GM12872 (cell line): ENCODE measurements at regions not wholly inside any gene's neighbourhood (a gene's known extent, or its start where the extent isn't known, plus 50 kb on each side); places are given as distances from the start of the nearest gene placed in this dataset.

Experiments used
- TF ChIP-seq, protein P1 (sequence below): IDR thresholded peaks from 3 replicates; pipeline ENCODE4 v1.5.1; 2011; ENCODE audit warnings: low read depth, mild to moderate bottlenecking, low read length, moderate library complexity; ENCODE audit not compliant: insufficient read depth

GRCh38 chr3:67783281-67784250 is 129.2 kb upstream of the SUCLG2 start:
- TF ChIP-seq, protein P1, sequence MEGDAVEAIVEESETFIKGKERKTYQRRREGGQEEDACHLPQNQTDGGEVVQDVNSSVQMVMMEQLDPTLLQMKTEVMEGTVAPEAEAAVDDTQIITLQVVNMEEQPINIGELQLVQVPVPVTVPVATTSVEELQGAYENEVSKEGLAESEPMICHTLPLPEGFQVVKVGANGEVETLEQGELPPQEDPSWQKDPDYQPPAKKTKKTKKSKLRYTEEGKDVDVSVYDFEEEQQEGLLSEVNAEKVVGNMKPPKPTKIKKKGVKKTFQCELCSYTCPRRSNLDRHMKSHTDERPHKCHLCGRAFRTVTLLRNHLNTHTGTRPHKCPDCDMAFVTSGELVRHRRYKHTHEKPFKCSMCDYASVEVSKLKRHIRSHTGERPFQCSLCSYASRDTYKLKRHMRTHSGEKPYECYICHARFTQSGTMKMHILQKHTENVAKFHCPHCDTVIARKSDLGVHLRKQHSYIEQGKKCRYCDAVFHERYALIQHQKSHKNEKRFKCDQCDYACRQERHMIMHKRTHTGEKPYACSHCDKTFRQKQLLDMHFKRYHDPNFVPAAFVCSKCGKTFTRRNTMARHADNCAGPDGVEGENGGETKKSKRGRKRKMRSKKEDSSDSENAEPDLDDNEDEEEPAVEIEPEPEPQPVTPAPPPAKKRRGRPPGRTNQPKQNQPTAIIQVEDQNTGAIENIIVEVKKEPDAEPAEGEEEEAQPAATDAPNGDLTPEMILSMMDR, result no peak

GRCh38 chr3:67781871-67782270 is 127.5 kb upstream of the SUCLG2 start:
- TF ChIP-seq, protein P1, result no peak

DNA sequence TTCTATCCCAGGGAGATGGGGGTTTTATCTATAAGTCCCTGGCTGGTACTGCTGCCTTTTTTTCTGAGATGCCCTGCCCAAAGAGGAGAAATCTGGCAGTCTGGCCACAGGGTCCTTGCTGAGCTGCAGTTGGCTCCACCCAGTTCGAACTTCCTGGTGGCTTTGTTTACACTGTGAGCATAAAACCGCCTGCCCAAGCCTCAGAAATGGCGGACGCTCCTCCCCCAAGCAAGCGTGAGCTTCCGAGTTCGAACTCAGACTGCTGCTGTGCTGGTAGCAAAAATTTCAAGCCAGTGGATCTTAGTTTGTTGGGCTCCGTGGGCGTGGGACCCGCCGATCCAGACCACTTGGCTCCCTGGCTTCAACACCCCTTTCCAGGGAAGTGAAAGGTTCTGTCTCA is 126.8 kb upstream of the SUCLG2 start:
- TF ChIP-seq, protein P1, result no peak

GRCh38 chr3:67774676-67775075 is 120.3 kb upstream of the SUCLG2 start:
- TF ChIP-seq, protein P1, result no peak

DNA sequence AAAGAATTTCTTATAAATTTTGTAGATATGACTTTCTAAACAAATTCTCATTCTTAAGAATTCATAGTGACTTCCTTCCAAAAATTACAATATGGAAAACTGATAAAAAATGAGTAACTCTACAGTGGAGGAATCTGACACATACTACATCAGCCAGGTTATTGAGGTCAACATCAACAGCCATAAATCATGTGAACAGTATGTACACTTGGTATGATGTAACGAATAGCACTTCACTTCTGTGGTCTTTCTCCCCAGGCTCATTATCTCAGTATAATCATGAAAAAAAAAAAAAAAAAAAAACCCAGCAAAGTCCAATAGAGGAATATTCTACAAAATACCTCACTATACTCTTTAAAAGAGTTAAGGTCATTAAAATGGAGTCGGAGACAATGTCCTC is 111.2 kb upstream of the SUCLG2 start:
- TF ChIP-seq, protein P1, result no peak

DNA sequence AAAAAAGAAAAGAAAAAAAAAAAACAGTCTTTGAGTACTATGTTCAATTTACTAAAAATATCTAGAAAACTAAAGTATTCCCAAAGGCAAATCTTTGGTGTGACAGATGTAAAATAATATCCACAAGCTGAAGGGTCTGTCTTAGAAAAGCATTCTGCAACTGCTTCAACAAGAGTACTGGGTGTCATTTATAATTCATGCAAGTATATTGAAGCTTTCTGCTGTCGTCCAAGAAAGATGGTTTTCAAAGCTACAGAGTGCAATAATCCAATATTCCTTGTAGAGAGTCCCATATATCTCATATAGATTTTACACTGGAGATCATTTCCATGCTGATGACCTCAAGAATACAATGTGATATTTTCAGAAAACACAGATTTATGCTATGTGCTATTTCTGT is 90.9 kb upstream of the SUCLG2 start:
- TF ChIP-seq, protein P1, result no peak

DNA sequence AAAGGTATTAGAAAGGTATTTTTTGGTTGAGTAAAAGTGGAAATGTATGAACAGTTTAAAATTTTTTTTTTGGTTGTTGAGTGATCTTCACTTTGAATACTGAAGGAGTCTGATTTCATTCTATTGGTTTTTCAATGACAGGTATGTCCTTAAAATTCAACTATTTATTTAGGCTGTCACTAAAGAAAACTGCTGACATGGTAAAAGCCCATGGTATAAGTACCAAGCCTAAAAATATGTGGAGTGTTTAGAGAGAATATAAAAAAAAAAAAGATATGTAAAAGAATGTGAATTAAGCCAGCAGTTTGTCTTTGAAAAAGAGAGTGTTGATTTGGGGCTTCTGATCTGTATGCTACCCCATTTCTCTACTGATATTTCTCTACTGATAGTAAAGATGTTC is 90.3 kb upstream of the SUCLG2 start:
- TF ChIP-seq, protein P1, result no peak
